CD8-positive, alpha-beta memory T cell (primary cell): ENCODE measurements at regions not wholly inside any gene's neighbourhood (a gene's known extent, or its start where the extent isn't known, plus 50 kb on each side); places are given as distances from the start of the nearest gene placed in this dataset.

ENCODE experiments used
- CTCF ChIA-PET: fragments of 350-600 bp; sonication (Branson Sonifier 250); formaldehyde crosslinking; loops from one replicate; lab custom pipeline; 2021; ENCODE audit warnings: antibody characterized with exemption; lab: Charles Lee
- POLR2A ChIA-PET: fragments of 350-600 bp; sonication (Branson Sonifier 250); formaldehyde crosslinking; loops from one replicate; lab custom pipeline; 2021; ENCODE audit warnings: antibody characterized with exemption; lab: Charles Lee
- DNase-seq, 5 donors: peaks; one replicate each; pipeline versions ENCODE4 v3.0.0 to v3.0.0-alpha.2; 2020 to 2022; ENCODE audit warnings: mixed read lengths in 1 of 5
- H3K27ac ChIP-seq: one replicate; pipeline ENCODE4 v1.7.0; 2013; ENCODE audit warnings: low read depth, mild to moderate bottlenecking, low read length, moderate library complexity
- H3K27me3 ChIP-seq: 2 replicates; pipeline ENCODE4 v1.7.0; 2013; ENCODE audit warnings: low read length, mild to moderate bottlenecking; ENCODE audit not compliant: insufficient read depth, poor library complexity, severe bottlenecking
- H3K36me3 ChIP-seq: 2 replicates; pipeline ENCODE4 v1.7.0; 2013; ENCODE audit warnings: mild to moderate bottlenecking, low read length, moderate library complexity; ENCODE audit not compliant: insufficient read depth
- H3K4me1 ChIP-seq: 2 replicates; pipeline ENCODE4 v1.7.0; 2013; ENCODE audit warnings: mild to moderate bottlenecking, low read length, moderate library complexity; ENCODE audit not compliant: insufficient read depth
- H3K4me3 ChIP-seq: 2 replicates; pipeline ENCODE4 v1.7.0; 2013; ENCODE audit warnings: mild to moderate bottlenecking, low read length
- H3K9me3 ChIP-seq: 2 replicates; pipeline ENCODE4 v1.7.0; 2013; ENCODE audit warnings: mild to moderate bottlenecking, low read length
- H3K27ac Mint-ChIP-seq, 8 donors: one replicate each; pipeline ENCODE4 v1.8.0; 2020 to 2021; ENCODE audit warnings: mixed read lengths in 8 of 8, mild to moderate bottlenecking in 6 of 8, inconsistent platforms in 3 of 8, moderate library complexity in 3 of 8
- H3K27me3 Mint-ChIP-seq, 2 donors: one replicate each; pipeline ENCODE4 v1.8.0; 2020 to 2021; ENCODE audit warnings: mixed read lengths in 2 of 2, mild to moderate bottlenecking in 1 of 2, moderate library complexity in 1 of 2
- H3K36me3 Mint-ChIP-seq, 3 donors: one replicate each; pipeline ENCODE4 v1.8.0; 2020 to 2021; ENCODE audit warnings: mixed read lengths in 3 of 3, inconsistent platforms in 1 of 3, mild to moderate bottlenecking in 1 of 3
- H3K4me1 Mint-ChIP-seq, 3 donors: one replicate each; pipeline ENCODE4 v1.8.0; 2020 to 2021; ENCODE audit warnings: mixed read lengths in 3 of 3, inconsistent platforms in 1 of 3, mild to moderate bottlenecking in 1 of 3
- H3K4me3 Mint-ChIP-seq, 7 donors: one replicate each; pipeline ENCODE4 v1.8.0; 2020 to 2021; ENCODE audit warnings: mixed read lengths in 7 of 7, mild to moderate bottlenecking in 6 of 7, moderate library complexity in 4 of 7, inconsistent platforms in 2 of 7
- H3K9me3 Mint-ChIP-seq, 5 donors: one replicate each; pipeline ENCODE4 v1.8.0; 2020 to 2022; ENCODE audit warnings: mixed read lengths in 5 of 5, mild to moderate bottlenecking in 3 of 5, moderate library complexity in 2 of 5, inconsistent platforms in 1 of 5

- no peaks in the 10 kb centered on the region for H3K4me1 Mint-ChIP-seq
- no peak overlapping the region for H3K4me3 Mint-ChIP-seq
- ChIA-PET POLR2A (no interaction called here), CTCF (no interaction called here)
- no peaks in the 10 kb centered on the region for H3K9me3 ChIP-seq
- no peaks in the 10 kb centered on the region for H3K27me3 ChIP-seq
- no peak for DNase-seq
- no peak overlapping the region for H3K4me3 ChIP-seq
- H3K36me3 ChIP-seq: no peaks in the 10 kb centered on the region
- H3K27me3 Mint-ChIP-seq: no peaks in the 10 kb centered on the region
- peaks cover 0 to 6% (median 0%) of the 10 kb centered on the region in 5 donors for H3K9me3 Mint-ChIP-seq
- no peak overlapping the region for H3K27ac Mint-ChIP-seq
- H3K4me1 ChIP-seq: no peaks in the 10 kb centered on the region
- no peaks in the 10 kb centered on the region for H3K36me3 Mint-ChIP-seq
- H3K27ac ChIP-seq: no peak overlapping the region
Observed at GRCh38 chr2:6446938-6447608, 418.6 kb downstream of the CMPK2 start.

- no peak for DNase-seq
- no peaks in the 10 kb centered on the region for H3K9me3 ChIP-seq
- Mint-ChIP-seq H3K4me3 (no peak overlapping the region), H3K36me3 (no peaks in the 10 kb centered on the region), H3K27me3 (no peaks in the 10 kb centered on the region), H3K4me1 (no peaks in the 10 kb centered on the region), H3K9me3 (peaks cover 0 to 8% (median 0%) of the 10 kb centered on the region in 5 donors), H3K27ac (no peak overlapping the region)
- H3K36me3 ChIP-seq: no peaks in the 10 kb centered on the region
- H3K27me3 ChIP-seq: no peaks in the 10 kb centered on the region
- H3K4me1 ChIP-seq: no peaks in the 10 kb centered on the region
- no peak overlapping the region for H3K4me3 ChIP-seq
- CTCF ChIA-PET: no interaction called here
- H3K27ac ChIP-seq: no peak overlapping the region
- POLR2A ChIA-PET: no interaction called here
Observed at GRCh38 chr2:6448893-6449292, 416.8 kb downstream of the CMPK2 start.

DNA sequence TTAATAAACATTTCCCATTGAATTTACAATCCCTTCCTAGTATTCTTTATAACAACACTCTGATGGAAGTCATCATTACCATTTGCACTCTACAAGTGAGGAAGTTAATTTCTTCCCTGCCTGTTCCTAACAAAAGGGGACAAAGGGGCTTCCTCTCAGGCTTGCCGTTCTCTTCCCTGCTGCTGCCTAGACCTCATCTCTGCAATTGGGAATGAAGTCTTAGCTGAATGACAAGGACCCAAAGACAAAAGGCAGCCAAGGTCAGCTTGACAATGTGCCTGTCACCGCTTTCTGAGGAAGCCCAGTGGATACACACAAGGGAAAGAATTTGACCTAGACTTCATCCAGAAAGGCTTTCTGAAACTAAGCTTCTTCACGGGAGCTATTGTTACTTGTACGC lies 416.4 kb downstream of the CMPK2 start:
- Histone ChIP-seq H3K4me1 (no peaks in the 10 kb centered on the region), H3K4me3 (no peak overlapping the region), H3K27me3 (no peaks in the 10 kb centered on the region), H3K9me3 (no peaks in the 10 kb centered on the region), H3K27ac (no peak overlapping the region), H3K36me3 (no peaks in the 10 kb centered on the region)
- CTCF ChIA-PET: no interaction called here
- no peaks in the 10 kb centered on the region for H3K27me3 Mint-ChIP-seq
- no peaks in the 10 kb centered on the region for H3K36me3 Mint-ChIP-seq
- no peaks in the 10 kb centered on the region for H3K4me1 Mint-ChIP-seq
- peaks cover 0 to 8% (median 0%) of the 10 kb centered on the region in 5 donors for H3K9me3 Mint-ChIP-seq
- no peak for DNase-seq
- H3K27ac Mint-ChIP-seq: no peak overlapping the region
- POLR2A ChIA-PET: no interaction called here
- no peak overlapping the region for H3K4me3 Mint-ChIP-seq

DNA sequence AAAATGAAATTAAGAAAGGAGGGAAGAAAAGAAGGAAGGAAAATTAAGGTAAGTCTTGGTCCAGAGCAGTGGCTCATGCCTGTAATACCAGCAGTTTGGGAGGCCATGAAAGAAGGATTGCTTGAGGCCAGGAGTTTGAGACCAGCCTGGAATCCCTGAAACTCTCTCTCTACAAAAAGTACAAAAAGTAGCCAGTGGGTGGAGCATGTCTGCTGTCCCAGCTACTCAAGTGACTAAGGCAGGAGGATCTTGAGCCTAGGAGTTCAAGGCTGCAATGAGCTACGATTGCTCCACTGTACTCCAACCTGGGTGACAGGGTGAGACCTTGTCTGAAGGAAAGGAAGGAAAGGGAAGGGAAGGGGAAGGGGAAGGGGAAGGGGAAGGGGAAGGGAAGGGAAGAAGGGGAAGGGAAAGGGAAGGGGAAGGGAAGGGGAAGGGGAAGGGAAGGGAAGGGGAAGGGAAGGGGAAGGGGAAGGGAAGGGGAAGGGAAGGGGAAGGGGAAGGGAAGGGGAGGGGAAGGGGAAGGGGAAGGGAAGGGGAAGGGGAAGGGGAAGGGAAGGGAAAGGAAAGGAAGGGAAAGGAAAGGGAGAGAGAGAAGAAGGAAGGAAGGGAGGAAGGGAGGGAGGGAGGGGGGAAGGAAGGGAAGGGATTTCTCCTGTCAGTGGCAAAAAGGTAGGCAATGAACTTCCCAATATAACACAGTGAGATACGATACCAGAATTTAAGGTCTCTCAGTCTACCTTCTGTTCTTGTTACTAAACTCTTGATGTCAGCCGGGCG lies 412.8 kb downstream of the CMPK2 start:
- H3K4me3 Mint-ChIP-seq: no peak overlapping the region
- H3K4me1 Mint-ChIP-seq: no peaks in the 10 kb centered on the region
- DNase-seq: no peak
- no peaks in the 10 kb centered on the region for H3K36me3 Mint-ChIP-seq
- H3K9me3 Mint-ChIP-seq: peaks cover 0 to 15% (median 4%) of the 10 kb centered on the region in 5 donors
- CTCF ChIA-PET: no interaction called here
- H3K4me3 ChIP-seq: no peak overlapping the region
- peaks cover 0 to 1% of the 10 kb centered on the region in 2 donors for H3K27me3 Mint-ChIP-seq
- no peaks in the 10 kb centered on the region for H3K4me1 ChIP-seq
- H3K36me3 ChIP-seq: no peaks in the 10 kb centered on the region
- no peaks in the 10 kb centered on the region for H3K27me3 ChIP-seq
- POLR2A ChIA-PET: no interaction called here
- H3K27ac Mint-ChIP-seq: no peak overlapping the region
- no peaks in the 10 kb centered on the region for H3K9me3 ChIP-seq
- H3K27ac ChIP-seq: no peak overlapping the region

- Histone ChIP-seq H3K9me3 (no peaks in the 10 kb centered on the region), H3K4me1 (no peaks in the 10 kb centered on the region), H3K27me3 (no peaks in the 10 kb centered on the region), H3K36me3 (no peaks in the 10 kb centered on the region), H3K27ac (no peak overlapping the region), H3K4me3 (no peak overlapping the region)
- POLR2A ChIA-PET: no interaction called here
- CTCF ChIA-PET: no interaction called here
- H3K4me3 Mint-ChIP-seq: no peak overlapping the region
- no peak for DNase-seq
- no peaks in the 10 kb centered on the region for H3K4me1 Mint-ChIP-seq
- no peaks in the 10 kb centered on the region for H3K36me3 Mint-ChIP-seq
- peaks cover 0 to 16% (median 4%) of the 10 kb centered on the region in 5 donors for H3K9me3 Mint-ChIP-seq
- H3K27ac Mint-ChIP-seq: no peak overlapping the region
- peaks cover 0 to 1% of the 10 kb centered on the region in 2 donors for H3K27me3 Mint-ChIP-seq
Observed at GRCh38 chr2:6454286-6454990, 411.3 kb downstream of the CMPK2 start.

GRCh38 chr2:6459138-6459537 lies 406.6 kb downstream of the CMPK2 start:
- Mint-ChIP-seq H3K27me3 (peaks cover 0 to 1% of the 10 kb centered on the region in 2 donors), H3K9me3 (peaks cover 0 to 12% (median 4%) of the 10 kb centered on the region in 5 donors), H3K36me3 (no peaks in the 10 kb centered on the region)

DNA sequence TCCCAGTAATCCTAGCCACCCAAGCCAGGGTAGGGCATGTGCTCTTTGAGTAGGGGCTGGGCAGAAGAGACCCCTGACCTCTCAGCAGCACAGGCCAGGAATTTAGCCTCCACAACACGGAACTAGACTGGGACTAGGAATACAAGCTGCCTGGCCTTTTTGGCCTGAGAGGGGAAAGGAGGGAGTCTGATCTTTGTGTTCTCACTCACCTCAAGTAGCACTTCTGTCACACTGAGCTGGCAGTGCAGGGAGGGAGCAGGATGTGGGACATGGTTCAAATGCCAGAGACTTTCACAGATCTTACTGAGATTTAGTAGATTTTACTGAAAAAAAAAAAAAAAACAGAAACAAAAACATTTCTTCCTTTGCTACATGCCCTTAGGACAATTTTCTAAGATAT lies 395.2 kb downstream of the CMPK2 start:
- Histone ChIP-seq H3K4me3 (no peak overlapping the region), H3K36me3 (no peaks in the 10 kb centered on the region), H3K27me3 (no peaks in the 10 kb centered on the region), H3K9me3 (no peaks in the 10 kb centered on the region), H3K4me1 (no peaks in the 10 kb centered on the region), H3K27ac (no peak overlapping the region)
- ChIA-PET CTCF (no interaction called here), POLR2A (no interaction called here)
- H3K4me3 Mint-ChIP-seq: no peak overlapping the region
- H3K9me3 Mint-ChIP-seq: peaks cover 0 to 11% (median 2%) of the 10 kb centered on the region in 5 donors
- no peaks in the 10 kb centered on the region for H3K4me1 Mint-ChIP-seq
- no peak overlapping the region for H3K27ac Mint-ChIP-seq
- DNase-seq: no peak
- no peaks in the 10 kb centered on the region for H3K36me3 Mint-ChIP-seq
- H3K27me3 Mint-ChIP-seq: peaks cover 0 to 3% of the 10 kb centered on the region in 2 donors

More at GRCh38 chr2:6459138-6459537, 406.6 kb downstream of the CMPK2 start:
- ChIA-PET POLR2A (no interaction called here), CTCF (no interaction called here)
- H3K4me1 ChIP-seq: no peaks in the 10 kb centered on the region
- H3K9me3 ChIP-seq: no peaks in the 10 kb centered on the region
- no peak overlapping the region for H3K4me3 ChIP-seq
- DNase-seq: no peak
- H3K27me3 ChIP-seq: no peaks in the 10 kb centered on the region
- H3K27ac ChIP-seq: no peak overlapping the region
- no peaks in the 10 kb centered on the region for H3K36me3 ChIP-seq
- Mint-ChIP-seq H3K4me3 (no peak overlapping the region), H3K27ac (no peak overlapping the region), H3K4me1 (no peaks in the 10 kb centered on the region)

DNA sequence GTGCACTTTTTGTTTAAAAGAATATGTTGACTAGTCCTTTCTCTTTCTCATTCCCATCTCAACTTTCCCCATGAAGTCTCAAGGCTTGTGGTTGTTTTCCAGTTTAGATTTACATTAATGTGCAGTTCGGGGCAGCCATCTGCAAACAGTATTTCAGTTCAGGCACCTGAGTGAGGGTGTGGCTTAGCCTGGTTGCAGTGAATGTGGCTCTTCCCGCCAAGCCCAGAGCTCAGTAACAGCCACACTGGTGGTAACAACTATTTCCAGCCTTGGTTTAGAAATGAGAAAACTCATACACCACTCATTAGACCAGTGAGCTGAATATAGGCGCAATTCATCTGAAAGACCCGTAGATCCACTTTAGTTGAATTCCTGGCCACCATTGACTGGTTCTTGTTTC lies 394.3 kb downstream of the CMPK2 start:
- Histone ChIP-seq H3K4me1 (no peaks in the 10 kb centered on the region), H3K36me3 (no peaks in the 10 kb centered on the region), H3K27ac (no peak overlapping the region), H3K9me3 (no peaks in the 10 kb centered on the region), H3K27me3 (no peaks in the 10 kb centered on the region), H3K4me3 (no peak overlapping the region)
- no peak for DNase-seq
- Mint-ChIP-seq H3K27me3 (peaks cover 0 to 3% of the 10 kb centered on the region in 2 donors), H3K4me3 (no peak overlapping the region), H3K4me1 (no peaks in the 10 kb centered on the region), H3K36me3 (no peaks in the 10 kb centered on the region), H3K9me3 (peaks cover 0 to 10% (median 2%) of the 10 kb centered on the region in 5 donors), H3K27ac (no peak overlapping the region)
- ChIA-PET CTCF (no interaction called here), POLR2A (no interaction called here)
